H9 (cell line): ENCODE measurements at regions not wholly inside any gene's neighbourhood (a gene's known extent, or its start where the extent isn't known, plus 50 kb on each side); places are given as distances from the start of the nearest gene placed in this dataset.

ENCODE experiments used
- DNase-seq: peaks from one replicate; pipeline ENCODE4 v3.0.0-alpha.2; 2017
- H2AFZ ChIP-seq: one replicate; pipeline ENCODE4 v1.6.1; 2013; ENCODE audit warnings: mild to moderate bottlenecking, low read length, control low read depth, moderate library complexity
- H2AK5ac ChIP-seq: 2 replicates; pipeline ENCODE4 v1.6.1; 2013; ENCODE audit warnings: low read length, control low read depth, mixed read lengths; ENCODE audit not compliant: insufficient read length
- H2BK120ac ChIP-seq: one replicate; pipeline ENCODE4 v1.6.1; 2013; ENCODE audit warnings: low read depth, mild to moderate bottlenecking, low read length, control low read depth, inconsistent platforms; ENCODE audit not compliant: poor library complexity, severe bottlenecking
- H2BK12ac ChIP-seq: 2 replicates; pipeline ENCODE4 v1.6.1; 2013; ENCODE audit warnings: low read length, control low read depth, mixed read lengths, low read depth; ENCODE audit not compliant: insufficient read length
- H2BK15ac ChIP-seq: 2 replicates; pipeline ENCODE4 v1.6.1; 2013; ENCODE audit warnings: low read depth, low read length, control low read depth
- H2BK20ac ChIP-seq: one replicate; pipeline ENCODE4 v1.6.1; 2013; ENCODE audit warnings: low read depth, mild to moderate bottlenecking, low read length, control low read depth, inconsistent platforms; ENCODE audit not compliant: poor library complexity, severe bottlenecking
- H2BK5ac ChIP-seq: 2 replicates; pipeline ENCODE4 v1.6.1; 2013; ENCODE audit warnings: low read length, control low read depth, mixed read lengths; ENCODE audit not compliant: insufficient read length
- H3K14ac ChIP-seq: 2 replicates; pipeline ENCODE4 v1.6.1; 2013; ENCODE audit warnings: low read length, control low read depth; ENCODE audit not compliant: insufficient read depth
- H3K18ac ChIP-seq: 2 replicates; pipeline ENCODE4 v1.6.1; 2013; ENCODE audit warnings: low read depth, mild to moderate bottlenecking, mixed read lengths, low read length, control low read depth; ENCODE audit not compliant: insufficient read length
- H3K23ac ChIP-seq: 2 replicates; pipeline ENCODE4 v1.6.1; 2013; ENCODE audit warnings: low read length, control low read depth, mixed read lengths, low read depth; ENCODE audit not compliant: insufficient read length
- H3K23me2 ChIP-seq: 2 replicates; pipeline ENCODE4 v1.6.1; 2013; ENCODE audit warnings: low read depth, mild to moderate bottlenecking, mixed read lengths, low read length, control low read depth; ENCODE audit not compliant: insufficient read length, poor library complexity, severe bottlenecking
- H3K27ac ChIP-seq: 2 replicates; pipeline ENCODE4 v1.5.1; 2013; ENCODE audit warnings: low read length, control low read depth, mixed read lengths, low read depth; ENCODE audit not compliant: insufficient read length
- H3K27me3 ChIP-seq: 2 replicates; pipeline ENCODE4 v1.6.1; 2013; ENCODE audit warnings: low read length, control low read depth, inconsistent platforms; ENCODE audit not compliant: insufficient read depth
- H3K4ac ChIP-seq: 2 replicates; pipeline ENCODE4 v1.6.1; 2013; ENCODE audit warnings: low read depth, mild to moderate bottlenecking, control low read depth, inconsistent platforms, low read length, moderate library complexity
- H3K4me1 ChIP-seq: 2 replicates; pipeline ENCODE4 v1.6.1; 2013; ENCODE audit warnings: low read length, control low read depth, inconsistent platforms; ENCODE audit not compliant: insufficient read depth
- H3K4me2 ChIP-seq: 2 replicates; pipeline ENCODE4 v1.6.1; 2013; ENCODE audit warnings: low read length, control low read depth, mixed read lengths; ENCODE audit not compliant: insufficient read length, insufficient read depth
- H3K56ac ChIP-seq: 2 replicates; pipeline ENCODE4 v1.6.1; 2013; ENCODE audit warnings: low read depth, mild to moderate bottlenecking, mixed read lengths, low read length, control low read depth; ENCODE audit not compliant: insufficient read length
- H3K79me1 ChIP-seq: 2 replicates; pipeline ENCODE4 v1.6.1; 2013; ENCODE audit warnings: low read depth, mild to moderate bottlenecking, moderate library complexity, low read length, control low read depth, inconsistent platforms; ENCODE audit not compliant: insufficient read depth, poor library complexity, severe bottlenecking
- H3K79me2 ChIP-seq: 2 replicates; pipeline ENCODE4 v1.6.1; 2013; ENCODE audit warnings: low read length, control low read depth, inconsistent platforms; ENCODE audit not compliant: insufficient read depth
- H3K9ac ChIP-seq: 2 replicates; pipeline ENCODE4 v1.6.1; 2013; ENCODE audit warnings: low read length, control low read depth, mixed read lengths; ENCODE audit not compliant: insufficient read length; ENCODE audit errors: extremely low read depth
- H3K9me3 ChIP-seq: one replicate; pipeline ENCODE4 v1.6.1; 2013; ENCODE audit warnings: low read depth, low read length, inconsistent platforms; ENCODE audit not compliant: control insufficient read depth
- H3T11ph ChIP-seq: one replicate; pipeline ENCODE4 v1.6.1; 2013; ENCODE audit warnings: mild to moderate bottlenecking, low read length, control low read depth, inconsistent platforms
- H4K20me1 ChIP-seq: one replicate; pipeline ENCODE4 v1.6.1; 2013; ENCODE audit not compliant: control insufficient read depth, insufficient read length, insufficient read depth
- H4K5ac ChIP-seq: 2 replicates; pipeline ENCODE4 v1.6.1; 2013; ENCODE audit warnings: low read depth, mild to moderate bottlenecking, mixed read lengths, low read length, control low read depth; ENCODE audit not compliant: insufficient read length
- H4K8ac ChIP-seq: replicated peaks from 2 replicates; pipeline ENCODE4 v1.6.1; 2013; ENCODE audit warnings: low read length, control low read depth, mixed read lengths, low read depth; ENCODE audit not compliant: insufficient read length
- H4K91ac ChIP-seq: 2 replicates; pipeline ENCODE4 v1.6.1; 2013; ENCODE audit warnings: low read depth, mild to moderate bottlenecking, moderate library complexity, mixed read lengths, low read length, control low read depth; ENCODE audit not compliant: insufficient read length
- H3K27ac Mint-ChIP-seq, 3 experiments: 2 replicates in 2 of 3; 3 replicates in 1 of 3; pipeline ENCODE4 v1.8.0; 2020 to 2021; ENCODE audit warnings: mixed read lengths in 3 of 3, mild to moderate bottlenecking in 1 of 3, moderate library complexity in 1 of 3
- H3K27me3 Mint-ChIP-seq: 2 replicates; pipeline ENCODE4 v1.8.0; 2021; ENCODE audit warnings: low read depth, mild to moderate bottlenecking, moderate library complexity, mixed read lengths
- H3K36me3 Mint-ChIP-seq, 3 experiments: 2 replicates in 2 of 3; 3 replicates in 1 of 3; pipeline ENCODE4 v1.8.0; 2020 to 2021; ENCODE audit warnings: low read depth in 3 of 3, mixed read lengths in 3 of 3; ENCODE audit not compliant: insufficient read depth in 1 of 3
- H3K4me1 Mint-ChIP-seq, 2 experiments: 2 replicates each; pipeline ENCODE4 v1.8.0; 2020; ENCODE audit warnings: mixed read lengths in 2 of 2
- H3K4me3 Mint-ChIP-seq, 2 experiments: 2 replicates in 1 of 2; 3 replicates in 1 of 2; pipeline ENCODE4 v1.8.0; 2020 to 2021; ENCODE audit warnings: mild to moderate bottlenecking in 2 of 2, mixed read lengths in 2 of 2, moderate library complexity in 1 of 2
- H3K9me3 Mint-ChIP-seq, 2 experiments: 2 replicates in 1 of 2; 3 replicates in 1 of 2; pipeline ENCODE4 v1.8.0; 2020; ENCODE audit warnings: mild to moderate bottlenecking in 2 of 2, mixed read lengths in 2 of 2, moderate library complexity in 1 of 2
- WGBS: extraction: QIAGEN DNeasy Blood & Tissue Kit; methylation state at CpG from one replicate; pipeline ENCODE4 v1.1.7; 2013; ENCODE audit warnings: missing lambda C conversion rate, low lambda C conversion rate, mixed read lengths; ENCODE audit not compliant: insufficient read length; ENCODE audit errors: extremely low coverage; 5-methylcytosine and 5-hydroxymethylcytosine counted together
- TF ChIP-seq, protein P1 (sequence below): fragments of 200-600 bp; sonication (generic); conservative IDR thresholded peaks from 3 replicates; pipeline ENCODE4 v1.8.0; 2021; ENCODE audit warnings: antibody characterized with exemption, mild to moderate bottlenecking

- no peaks in the 10 kb centered on the region; a peak in 1 of 5 replicates for H3K9me3 Mint-ChIP-seq
- Histone ChIP-seq H2AFZ (no peak overlapping the region), H3K9me3 (no peaks in the 10 kb centered on the region), H3K23ac (no peak overlapping the region), H3K14ac (no peak overlapping the region), H3K9ac (no peak overlapping the region), H3K27ac (no peak overlapping the region), H2BK120ac (no peak overlapping the region), H4K8ac (no peak overlapping the region), H3K56ac (no peak overlapping the region), H3K4me2 (no peak overlapping the region), H3K4me1 (peaks cover 9% of the 10 kb centered on the region; the same call in 1 of the 2 replicates), H3K79me1 (no peaks in the 10 kb centered on the region), H2AK5ac (no peak overlapping the region), H2BK20ac (no peak overlapping the region), H2BK5ac (no peak overlapping the region), H3K79me2 (no peaks in the 10 kb centered on the region), H3K27me3 (no peaks in the 10 kb centered on the region), H3K23me2 (no peaks in the 10 kb centered on the region), H4K91ac (no peak overlapping the region), H2BK12ac (no peak overlapping the region), H3T11ph (no peak overlapping the region), H3K18ac (no peak overlapping the region), H4K5ac (no peak overlapping the region), H3K4ac (no peak overlapping the region), H4K20me1 (no peaks in the 10 kb centered on the region), H2BK15ac (no peak overlapping the region)
- TF ChIP-seq, protein P1, sequence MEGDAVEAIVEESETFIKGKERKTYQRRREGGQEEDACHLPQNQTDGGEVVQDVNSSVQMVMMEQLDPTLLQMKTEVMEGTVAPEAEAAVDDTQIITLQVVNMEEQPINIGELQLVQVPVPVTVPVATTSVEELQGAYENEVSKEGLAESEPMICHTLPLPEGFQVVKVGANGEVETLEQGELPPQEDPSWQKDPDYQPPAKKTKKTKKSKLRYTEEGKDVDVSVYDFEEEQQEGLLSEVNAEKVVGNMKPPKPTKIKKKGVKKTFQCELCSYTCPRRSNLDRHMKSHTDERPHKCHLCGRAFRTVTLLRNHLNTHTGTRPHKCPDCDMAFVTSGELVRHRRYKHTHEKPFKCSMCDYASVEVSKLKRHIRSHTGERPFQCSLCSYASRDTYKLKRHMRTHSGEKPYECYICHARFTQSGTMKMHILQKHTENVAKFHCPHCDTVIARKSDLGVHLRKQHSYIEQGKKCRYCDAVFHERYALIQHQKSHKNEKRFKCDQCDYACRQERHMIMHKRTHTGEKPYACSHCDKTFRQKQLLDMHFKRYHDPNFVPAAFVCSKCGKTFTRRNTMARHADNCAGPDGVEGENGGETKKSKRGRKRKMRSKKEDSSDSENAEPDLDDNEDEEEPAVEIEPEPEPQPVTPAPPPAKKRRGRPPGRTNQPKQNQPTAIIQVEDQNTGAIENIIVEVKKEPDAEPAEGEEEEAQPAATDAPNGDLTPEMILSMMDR: no peak
- no peak overlapping the region for H3K4me3 Mint-ChIP-seq
- DNase-seq: no peak
- peaks cover 63 to 69% of the 10 kb centered on the region in 2 experiments for H3K4me1 Mint-ChIP-seq
- H3K36me3 Mint-ChIP-seq: no peaks in the 10 kb centered on the region
- no CpG with 5 or more reads among the region's 1 CpG for WGBS
- no peak overlapping the region for H3K27ac Mint-ChIP-seq
- no peaks in the 10 kb centered on the region for H3K27me3 Mint-ChIP-seq
Observed at GRCh38 chr5:107773479-107773878, 102.7 kb upstream of the EFNA5 start.
